HG03139 (cell line): ENCODE measurements at regions not wholly inside any gene's neighbourhood (a gene's known extent, or its start where the extent isn't known, plus 50 kb on each side); places are given as distances from the start of the nearest gene placed in this dataset.

Experiments
- ATAC-seq: cut with Tn5 transposase; IDR thresholded peaks from one replicate; pipeline ENCODE4 v1.9.1; 2021; ENCODE audit not compliant: unreplicated experiment

- ATAC-seq = no peak
Measured at GRCh38 chr2:155442088-155442487, 743.6 kb downstream of the KCNJ3 start.

GRCh38 chr2:155431004-155431507 lies 732.6 kb downstream of the KCNJ3 start:
- no peak for ATAC-seq

GRCh38 chr2:155427470-155427869 lies 729.0 kb downstream of the KCNJ3 start:
- no peak for ATAC-seq

- no peak for ATAC-seq
Measured at GRCh38 chr2:155424518-155424917, 726.0 kb downstream of the KCNJ3 start.

- ATAC-seq = no peak
Measured at GRCh38 chr2:155418753-155419152, 720.3 kb downstream of the KCNJ3 start.

- ATAC-seq = peak; percentile 94
Measured at GRCh38 chr2:155412598-155412997, 714.1 kb downstream of the KCNJ3 start.

GRCh38 chr2:155404433-155405002 lies 706.0 kb downstream of the KCNJ3 start:
- no peak for ATAC-seq

- ATAC-seq = no peak
Measured at GRCh38 chr2:155393406-155393805, 694.9 kb downstream of the KCNJ3 start.

GRCh38 chr2:155391613-155392130 lies 693.2 kb downstream of the KCNJ3 start:
- no peak for ATAC-seq

- ATAC-seq = no peak
Measured at GRCh38 chr2:155389224-155389623, 690.7 kb downstream of the KCNJ3 start.

GRCh38 chr2:155384555-155385123 lies 686.1 kb downstream of the KCNJ3 start:
- no peak for ATAC-seq

- ATAC-seq = no peak
Measured at GRCh38 chr2:155382776-155383175, 684.3 kb downstream of the KCNJ3 start.

GRCh38 chr2:155381436-155381835 lies 682.9 kb downstream of the KCNJ3 start:
- ATAC-seq = no peak

GRCh38 chr2:155379494-155379893 lies 681.0 kb downstream of the KCNJ3 start:
- no peak for ATAC-seq

GRCh38 chr2:155377931-155378444 lies 679.5 kb downstream of the KCNJ3 start:
- no peak for ATAC-seq

GRCh38 chr2:155377266-155377680 lies 678.8 kb downstream of the KCNJ3 start:
- peak; percentile 49 for ATAC-seq

GRCh38 chr2:155372969-155373368 lies 674.5 kb downstream of the KCNJ3 start:
- ATAC-seq = no peak

GRCh38 chr2:155368934-155369333 lies 670.4 kb downstream of the KCNJ3 start:
- no peak for ATAC-seq

- ATAC-seq = no peak
Measured at GRCh38 chr2:155364766-155365165, 666.3 kb downstream of the KCNJ3 start.

GRCh38 chr2:155363349-155363888 lies 664.9 kb downstream of the KCNJ3 start:
- no peak for ATAC-seq

- ATAC-seq = no peak
Measured at GRCh38 chr2:155357172-155357571, 658.7 kb downstream of the KCNJ3 start.

- no peak for ATAC-seq
Measured at GRCh38 chr2:155356250-155356649, 657.8 kb downstream of the KCNJ3 start.
